GM12864 (cell line): ENCODE measurements at regions not wholly inside any gene's neighbourhood (a gene's known extent, or its start where the extent isn't known, plus 50 kb on each side); places are given as distances from the start of the nearest gene placed in this dataset.

ENCODE experiments used
- DNase-seq: peaks from one replicate; pipeline ENCODE4 v3.0.0-alpha.2; 2011; ENCODE audit warnings: low read depth
- H3K4me3 ChIP-seq: 2 replicates; pipeline ENCODE4 v1.5.1; 2011; ENCODE audit warnings: mild to moderate bottlenecking, low read depth, low read length, control low read depth
- CTCF ChIP-seq: IDR thresholded peaks from 2 replicates; pipeline ENCODE4 v1.5.1; 2011; ENCODE audit warnings: low read depth, mild to moderate bottlenecking, moderate library complexity, low read length, control low read depth, inconsistent platforms; ENCODE audit errors: missing control alignments

GRCh38 chr15:61442821-61443220, 213.7 kb upstream of the RORA start:
- no peak overlapping the region for H3K4me3 ChIP-seq
- DNase-seq: no peak
- TF ChIP-seq CTCF: no peak

- no peak for TF ChIP-seq CTCF
- no peak overlapping the region for H3K4me3 ChIP-seq
Observed at GRCh38 chr15:61441891-61442290, 212.8 kb upstream of the RORA start.

DNA sequence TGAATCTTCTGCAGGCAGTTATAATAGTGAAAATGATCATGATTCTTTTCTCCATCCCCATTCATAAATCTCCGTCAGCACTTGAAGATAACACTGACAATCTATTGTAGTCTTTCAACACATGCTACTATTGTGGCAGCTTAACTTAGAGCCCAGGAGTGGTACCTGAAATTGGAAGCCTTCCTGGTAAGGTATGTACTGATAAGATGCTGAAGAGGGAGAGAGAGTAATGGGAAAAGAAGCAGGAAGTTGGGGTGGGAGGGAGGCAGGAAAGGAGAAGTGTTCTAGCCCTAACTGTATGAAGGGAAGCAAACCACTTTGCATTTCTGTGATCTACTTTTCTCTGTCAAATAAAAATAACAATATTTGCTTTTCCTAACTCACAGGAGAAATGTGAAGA, 197.4 kb upstream of the RORA start:
- no peak overlapping the region for H3K4me3 ChIP-seq
- DNase-seq: no peak
- no peak for TF ChIP-seq CTCF

More at GRCh38 chr15:61441891-61442290, 212.8 kb upstream of the RORA start:
- no peak for DNase-seq

DNA sequence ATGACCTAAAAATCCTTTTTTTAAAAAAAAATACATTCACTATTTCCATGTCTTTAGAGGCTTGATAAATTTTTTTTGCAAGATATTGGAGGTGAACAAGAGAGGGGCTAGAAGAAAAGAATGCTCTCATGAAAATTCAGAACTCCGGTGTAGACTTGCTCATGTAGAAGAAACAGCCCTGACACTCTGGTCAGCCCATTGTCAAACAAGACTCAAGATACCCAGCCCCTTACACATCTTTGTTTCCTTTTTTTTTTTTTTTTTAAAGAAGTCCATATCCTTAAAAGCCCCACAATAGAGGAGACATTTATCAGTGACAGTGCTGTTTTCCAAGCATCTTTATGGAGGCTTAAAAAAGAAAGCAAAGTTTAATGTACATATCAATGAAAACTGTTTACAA, 196.8 kb upstream of the RORA start:
- no peak overlapping the region for H3K4me3 ChIP-seq
- DNase-seq: no peak
- no peak for TF ChIP-seq CTCF

GRCh38 chr15:61422773-61423172, 193.7 kb upstream of the RORA start:
- no peak for DNase-seq
- no peak overlapping the region for H3K4me3 ChIP-seq
- TF ChIP-seq CTCF: no peak

- TF ChIP-seq CTCF: no peak
- DNase-seq: no peak
- no peak overlapping the region for H3K4me3 ChIP-seq
Observed at GRCh38 chr15:61421938-61422337, 192.8 kb upstream of the RORA start.

GRCh38 chr15:61421470-61421869, 192.4 kb upstream of the RORA start:
- TF ChIP-seq CTCF: no peak
- no peak for DNase-seq

More at GRCh38 chr15:61421470-61421869, 192.4 kb upstream of the RORA start:
- H3K4me3 ChIP-seq: no peak overlapping the region
